ENCODE measurements at regions not wholly inside any gene's neighbourhood (a gene's known extent, or its start where the extent isn't known, plus 50 kb on each side); places are given as distances from the start of the nearest gene placed in this dataset.
A peak's percentile ranks its signal among the peaks of the same experiment; 100 is the strongest.

DNA sequence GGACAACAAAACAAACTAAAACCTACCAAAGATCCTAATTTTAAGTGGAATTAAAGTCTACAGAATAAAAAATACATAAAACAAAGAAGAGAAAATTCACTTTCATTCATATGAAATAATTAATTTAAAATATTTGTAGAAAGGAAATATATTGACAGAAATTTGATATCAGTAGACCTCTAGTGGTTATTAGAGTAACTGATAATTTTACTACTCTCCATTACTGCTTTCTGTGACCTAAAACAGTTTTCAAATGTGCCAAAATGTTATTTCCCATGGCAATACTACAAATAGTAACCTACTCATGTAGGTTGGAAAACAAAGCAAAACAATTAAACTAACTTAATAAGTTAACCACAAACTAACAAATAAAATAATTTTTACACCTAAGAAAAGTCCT is 147.1 kb downstream of the NOL4 start:
- Histone ChIP-seq H3F3A (replicated peaks; ENCODE audit: low read depth) (no peaks in the 10 kb centered on the region), H3K27ac (ENCODE audit: low read depth) (no peak overlapping the region), H3K27me3 (ENCODE audit: insufficient read depth) (no peaks in the 10 kb centered on the region), H3K4me1 (ENCODE audit: insufficient read depth) (no peaks in the 10 kb centered on the region), H4K20me1 (replicated peaks; ENCODE audit: insufficient read depth) (no peaks in the 10 kb centered on the region), H3K36me3 (ENCODE audit: insufficient read depth) (no peaks in the 10 kb centered on the region), H3K9me2 (ENCODE audit: insufficient read depth) (no peaks in the 10 kb centered on the region), H3K79me2 (replicated peaks; ENCODE audit: insufficient read depth) (no peaks in the 10 kb centered on the region), H3K4me2 (no peak overlapping the region), H3K4me3 (no peak overlapping the region), H2AFZ (no peak overlapping the region)
- Mint-ChIP-seq H3K36me3 (ENCODE audit: low read depth) (no peaks in the 10 kb centered on the region), H3K9me3 (no peaks in the 10 kb centered on the region), H3K4me1 (no peaks in the 10 kb centered on the region), H3K27ac (no peak overlapping the region), H3K27me3 (ENCODE audit: insufficient read depth, low read depth, poor library complexity) (no peaks in the 10 kb centered on the region), H3K4me3 (no peak overlapping the region)
- TF ChIP-seq CTCF (conservative IDR thresholded peaks at IDR 0.05; ENCODE audit: low read depth in 2 of 2): peak in 1 of 2 experiments; percentile 34; a peak in 2 of 4 replicates
- no peak for TF ChIP-seq CREB1 (CRISPR knock-in tag; IDR thresholded peaks at IDR 0.05; ENCODE audit: low read depth)
- no peak for DNase-seq (ENCODE audit: low spot score)
- no peak for ATAC-seq

GRCh38 chr18:34075963-34076860 is 148.5 kb downstream of the NOL4 start:
- H3K27me3 Mint-ChIP-seq (ENCODE audit: insufficient read depth, low read depth, poor library complexity): peaks cover under 1% of the 10 kb centered on the region
- no peak for ATAC-seq
- no peaks in the 10 kb centered on the region for H3K4me1 ChIP-seq (ENCODE audit: insufficient read depth)
- no peaks in the 10 kb centered on the region for H3K36me3 Mint-ChIP-seq (ENCODE audit: low read depth)
- no peak overlapping the region for H2AFZ ChIP-seq
- H3K4me3 Mint-ChIP-seq: no peak overlapping the region
- no peaks in the 10 kb centered on the region for H4K20me1 ChIP-seq (replicated peaks; ENCODE audit: insufficient read depth)
- TF ChIP-seq EZH2 (IDR thresholded peaks at IDR 0.05; ENCODE audit: low read depth, unreplicated experiment): no peak
- no peak for TF ChIP-seq ZNF331 (CRISPR knock-in tag; IDR thresholded peaks at IDR 0.05; ENCODE audit: low read depth)
- TF ChIP-seq CREB1 (CRISPR knock-in tag; IDR thresholded peaks at IDR 0.05; ENCODE audit: low read depth): no peak
- TF ChIP-seq JUNB (IDR thresholded peaks at IDR 0.05; ENCODE audit: unreplicated experiment): no peak
- TF ChIP-seq POLR2AphosphoS5 (IDR thresholded peaks at IDR 0.05; ENCODE audit: low read depth): no peak
- TF ChIP-seq STAT1 (IDR thresholded peaks at IDR 0.05; ENCODE audit: unreplicated experiment): no peak
- TF ChIP-seq EZH2phosphoT487 (IDR thresholded peaks at IDR 0.05; ENCODE audit: unreplicated experiment): no peak
- no peak for TF ChIP-seq ZNF114 (CRISPR knock-in tag; IDR thresholded peaks at IDR 0.05)
- TF ChIP-seq, protein P1, sequence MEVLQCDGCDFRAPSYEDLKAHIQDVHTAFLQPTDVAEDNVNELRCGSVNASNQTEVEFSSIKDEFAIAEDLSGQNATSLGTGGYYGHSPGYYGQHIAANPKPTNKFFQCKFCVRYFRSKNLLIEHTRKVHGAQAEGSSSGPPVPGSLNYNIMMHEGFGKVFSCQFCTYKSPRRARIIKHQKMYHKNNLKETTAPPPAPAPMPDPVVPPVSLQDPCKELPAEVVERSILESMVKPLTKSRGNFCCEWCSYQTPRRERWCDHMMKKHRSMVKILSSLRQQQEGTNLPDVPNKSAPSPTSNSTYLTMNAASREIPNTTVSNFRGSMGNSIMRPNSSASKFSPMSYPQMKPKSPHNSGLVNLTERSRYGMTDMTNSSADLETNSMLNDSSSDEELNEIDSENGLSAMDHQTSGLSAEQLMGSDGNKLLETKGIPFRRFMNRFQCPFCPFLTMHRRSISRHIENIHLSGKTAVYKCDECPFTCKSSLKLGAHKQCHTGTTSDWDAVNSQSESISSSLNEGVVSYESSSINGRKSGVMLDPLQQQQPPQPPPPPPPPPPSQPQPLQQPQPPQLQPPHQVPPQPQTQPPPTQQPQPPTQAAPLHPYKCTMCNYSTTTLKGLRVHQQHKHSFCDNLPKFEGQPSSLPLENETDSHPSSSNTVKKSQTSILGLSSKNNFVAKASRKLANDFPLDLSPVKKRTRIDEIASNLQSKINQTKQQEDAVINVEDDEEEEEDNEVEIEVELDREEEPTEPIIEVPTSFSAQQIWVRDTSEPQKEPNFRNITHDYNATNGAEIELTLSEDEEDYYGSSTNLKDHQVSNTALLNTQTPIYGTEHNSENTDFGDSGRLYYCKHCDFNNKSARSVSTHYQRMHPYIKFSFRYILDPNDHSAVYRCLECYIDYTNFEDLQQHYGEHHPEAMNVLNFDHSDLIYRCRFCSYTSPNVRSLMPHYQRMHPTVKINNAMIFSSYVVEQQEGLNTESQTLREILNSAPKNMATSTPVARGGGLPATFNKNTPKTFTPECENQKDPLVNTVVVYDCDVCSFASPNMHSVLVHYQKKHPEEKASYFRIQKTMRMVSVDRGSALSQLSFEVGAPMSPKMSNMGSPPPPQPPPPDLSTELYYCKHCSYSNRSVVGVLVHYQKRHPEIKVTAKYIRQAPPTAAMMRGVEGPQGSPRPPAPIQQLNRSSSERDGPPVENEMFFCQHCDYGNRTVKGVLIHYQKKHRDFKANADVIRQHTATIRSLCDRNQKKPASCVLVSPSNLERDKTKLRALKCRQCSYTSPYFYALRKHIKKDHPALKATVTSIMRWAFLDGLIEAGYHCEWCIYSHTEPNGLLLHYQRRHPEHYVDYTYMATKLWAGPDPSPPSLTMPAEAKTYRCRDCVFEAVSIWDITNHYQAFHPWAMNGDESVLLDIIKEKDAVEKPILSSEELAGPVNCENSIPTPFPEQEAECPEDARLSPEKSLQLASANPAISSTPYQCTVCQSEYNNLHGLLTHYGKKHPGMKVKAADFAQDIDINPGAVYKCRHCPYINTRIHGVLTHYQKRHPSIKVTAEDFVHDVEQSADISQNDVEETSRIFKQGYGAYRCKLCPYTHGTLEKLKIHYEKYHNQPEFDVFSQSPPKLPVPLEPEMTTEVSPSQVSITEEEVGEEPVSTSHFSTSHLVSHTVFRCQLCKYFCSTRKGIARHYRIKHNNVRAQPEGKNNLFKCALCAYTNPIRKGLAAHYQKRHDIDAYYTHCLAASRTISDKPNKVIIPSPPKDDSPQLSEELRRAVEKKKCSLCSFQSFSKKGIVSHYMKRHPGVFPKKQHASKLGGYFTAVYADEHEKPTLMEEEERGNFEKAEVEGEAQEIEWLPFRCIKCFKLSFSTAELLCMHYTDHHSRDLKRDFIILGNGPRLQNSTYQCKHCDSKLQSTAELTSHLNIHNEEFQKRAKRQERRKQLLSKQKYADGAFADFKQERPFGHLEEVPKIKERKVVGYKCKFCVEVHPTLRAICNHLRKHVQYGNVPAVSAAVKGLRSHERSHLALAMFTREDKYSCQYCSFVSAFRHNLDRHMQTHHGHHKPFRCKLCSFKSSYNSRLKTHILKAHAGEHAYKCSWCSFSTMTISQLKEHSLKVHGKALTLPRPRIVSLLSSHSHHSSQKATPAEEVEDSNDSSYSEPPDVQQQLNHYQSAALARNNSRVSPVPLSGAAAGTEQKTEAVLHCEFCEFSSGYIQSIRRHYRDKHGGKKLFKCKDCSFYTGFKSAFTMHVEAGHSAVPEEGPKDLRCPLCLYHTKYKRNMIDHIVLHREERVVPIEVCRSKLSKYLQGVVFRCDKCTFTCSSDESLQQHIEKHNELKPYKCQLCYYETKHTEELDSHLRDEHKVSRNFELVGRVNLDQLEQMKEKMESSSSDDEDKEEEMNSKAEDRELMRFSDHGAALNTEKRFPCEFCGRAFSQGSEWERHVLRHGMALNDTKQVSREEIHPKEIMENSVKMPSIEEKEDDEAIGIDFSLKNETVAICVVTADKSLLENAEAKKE (CRISPR knock-in tag; IDR thresholded peaks at IDR 0.05): no peak
- TF ChIP-seq CTCF (conservative IDR thresholded peaks at IDR 0.05; ENCODE audit: low read depth in 2 of 2): no peak
- no peaks in the 10 kb centered on the region for H3K9me3 Mint-ChIP-seq
- no peak overlapping the region for H3K27ac ChIP-seq (ENCODE audit: low read depth)
- H3K4me2 ChIP-seq: no peak overlapping the region
- H3K79me2 ChIP-seq (replicated peaks; ENCODE audit: insufficient read depth): no peaks in the 10 kb centered on the region
- H3K27ac Mint-ChIP-seq: no peak overlapping the region
- H3K27me3 ChIP-seq (ENCODE audit: insufficient read depth): no peaks in the 10 kb centered on the region
- no peak overlapping the region for H3K4me3 ChIP-seq
- H3K9me2 ChIP-seq (ENCODE audit: insufficient read depth): no peaks in the 10 kb centered on the region
- DNase-seq (ENCODE audit: low spot score): no peak
- H3F3A ChIP-seq (replicated peaks; ENCODE audit: low read depth): no peaks in the 10 kb centered on the region
- H3K4me1 Mint-ChIP-seq: no peaks in the 10 kb centered on the region
- H3K36me3 ChIP-seq (ENCODE audit: insufficient read depth): no peaks in the 10 kb centered on the region

All from GM23338 (cell line).